ENCODE measurements at regions not wholly inside any gene's neighbourhood (a gene's known extent, or its start where the extent isn't known, plus 50 kb on each side); places are given as distances from the start of the nearest gene placed in this dataset.

DNA sequence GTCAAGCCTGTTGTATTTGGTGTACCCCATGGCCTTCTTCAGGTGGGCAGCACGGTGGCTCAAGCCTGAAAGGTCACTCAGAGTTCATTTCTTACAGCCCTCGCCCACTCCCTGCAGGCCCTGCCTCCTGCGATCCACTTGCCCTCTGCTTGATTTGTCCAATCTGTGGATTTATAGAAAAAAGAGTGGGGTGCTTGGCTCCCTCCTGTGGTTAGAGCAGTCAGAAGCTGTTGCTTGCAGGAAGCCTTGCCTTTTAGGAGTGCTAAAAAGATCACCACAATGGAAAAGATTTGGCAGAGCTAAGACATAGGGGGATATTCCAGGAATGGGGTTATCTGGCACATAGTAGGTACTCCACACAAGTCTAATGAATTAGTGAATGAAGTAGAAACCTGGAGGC, 108.0 kb upstream of the TRABD2B start:
- no peak overlapping the region for H3K4ac ChIP-seq (ENCODE audit: low read depth, low read length)
- H4K8ac ChIP-seq (ENCODE audit: low read depth in 2 of 2, low read length in 2 of 2), result no peak overlapping the region
- WGBS, 2 experiments (ENCODE audit: extremely low coverage in 2 of 2, insufficient read length in 1 of 2), result 80% methylated on average over 1 of the region's 3 CpGs; no CpG with 5 or more reads in 1 of the 2 experiments
- H4K91ac ChIP-seq (ENCODE audit: insufficient read depth, low read depth, low read length), result no peak overlapping the region
- no peak overlapping the region for H3K4me3 ChIP-seq (ENCODE audit: insufficient read depth, low read depth, low read length)
- H3K4me1 ChIP-seq (ENCODE audit: control insufficient read depth, insufficient read depth, low read length), result no peaks in the 10 kb centered on the region
- H2BK120ac ChIP-seq (ENCODE audit: low read depth, low read length), result no peak overlapping the region
- no peak overlapping the region for H2AFZ ChIP-seq (replicated peaks; ENCODE audit: low read length, poor library complexity)
- H3K4me2 ChIP-seq (ENCODE audit: low read depth, low read length), result no peak overlapping the region
- H2BK20ac ChIP-seq (ENCODE audit: low read depth, low read length), result no peak overlapping the region
- no peak overlapping the region for H3K18ac ChIP-seq (ENCODE audit: low read depth, low read length)
- H3K56ac ChIP-seq (ENCODE audit: extremely low read depth, insufficient read depth, low read length), result no peak overlapping the region
- BruUV-seq (replicated peaks), result no TSS peak
- no peaks in the 10 kb centered on the region for H3K79me1 ChIP-seq (ENCODE audit: low read depth in 1 of 2, low read length in 2 of 2)
- H3K36me3 ChIP-seq (ENCODE audit: control insufficient read depth, insufficient read depth, low read length), result no peaks in the 10 kb centered on the region
- no peak overlapping the region for H2BK5ac ChIP-seq (ENCODE audit: low read depth, low read length, poor library complexity, severe bottlenecking)
- no peak overlapping the region for H4K5ac ChIP-seq (ENCODE audit: low read depth, low read length)
- H3K9ac ChIP-seq (ENCODE audit: low read depth, low read length), result no peak overlapping the region
- ChIA-PET POLR2A (ENCODE audit: unreplicated experiment) (no interaction called here), CTCF (no interaction called here)
- ATAC-seq (ENCODE audit: low read depth), result no peak
- no peak overlapping the region for H2AK5ac ChIP-seq (ENCODE audit: low read depth, low read length)
- no peak overlapping the region for H2BK15ac ChIP-seq (ENCODE audit: low read depth, low read length)
- dilution Hi-C loops (cut with HindIII; ENCODE audit: low sequenced_read_pairs, unreplicated experiment), result no loop called here
- no peaks in the 10 kb centered on the region for H3K9me3 ChIP-seq (ENCODE audit: control insufficient read depth, insufficient read depth, low read length)
- H3K27me3 ChIP-seq (ENCODE audit: control insufficient read depth, insufficient read depth, low read length), result no peaks in the 10 kb centered on the region
- in situ Hi-C loops (cut with MboI; ENCODE audit: low sequenced_read_pairs), result loop anchor here (10.0 to 25.0 kb wide), 3 partner anchors 100 to 582 kb away; no protein-coding TSS in a partner anchor
- no peak overlapping the region for H2AK9ac ChIP-seq (replicated peaks; ENCODE audit: low read depth, low read length, poor library complexity)
- no peak overlapping the region for H3K14ac ChIP-seq (replicated peaks; ENCODE audit: low read depth, low read length)
- H3K27ac ChIP-seq (ENCODE audit: insufficient read depth, low read length), result no peak overlapping the region
- no peak for DNase-seq
- no peaks in the 10 kb centered on the region for H3K9me1 ChIP-seq (ENCODE audit: insufficient read depth, low read length)
- H3K23ac ChIP-seq (ENCODE audit: low read depth, low read length), result no peak overlapping the region
- intact Hi-C loops (cut with micrococcal nuclease), result no loop called here
- H4K20me1 ChIP-seq (ENCODE audit: insufficient read depth, low read length), result no peaks in the 10 kb centered on the region
- TF ChIP-seq RFX5 (IDR thresholded peaks at IDR 0.05; ENCODE audit: low read depth, low read length), result no peak
- no peak for TF ChIP-seq MXI1 (IDR thresholded peaks at IDR 0.05; ENCODE audit: borderline replicate concordance, low read depth, low read length)
- TF ChIP-seq, protein P1, sequence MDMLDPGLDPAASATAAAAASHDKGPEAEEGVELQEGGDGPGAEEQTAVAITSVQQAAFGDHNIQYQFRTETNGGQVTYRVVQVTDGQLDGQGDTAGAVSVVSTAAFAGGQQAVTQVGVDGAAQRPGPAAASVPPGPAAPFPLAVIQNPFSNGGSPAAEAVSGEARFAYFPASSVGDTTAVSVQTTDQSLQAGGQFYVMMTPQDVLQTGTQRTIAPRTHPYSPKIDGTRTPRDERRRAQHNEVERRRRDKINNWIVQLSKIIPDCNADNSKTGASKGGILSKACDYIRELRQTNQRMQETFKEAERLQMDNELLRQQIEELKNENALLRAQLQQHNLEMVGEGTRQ (IDR thresholded peaks at IDR 0.05; ENCODE audit: low read depth, low read length), result no peak
- TF ChIP-seq NFE2L2 (IDR thresholded peaks at IDR 0.05; ENCODE audit: low read depth, low read length), result no peak
- no peak for TF ChIP-seq CEBPB (IDR thresholded peaks at IDR 0.05; ENCODE audit: low read depth, low read length)
- TF ChIP-seq RCOR1 (IDR thresholded peaks at IDR 0.05; ENCODE audit: insufficient replicate concordance, low read length), result no peak
- no peak for TF ChIP-seq POLR2A (IDR thresholded peaks at IDR 0.05; ENCODE audit: low read depth, low read length)
- TF ChIP-seq, protein P2, sequence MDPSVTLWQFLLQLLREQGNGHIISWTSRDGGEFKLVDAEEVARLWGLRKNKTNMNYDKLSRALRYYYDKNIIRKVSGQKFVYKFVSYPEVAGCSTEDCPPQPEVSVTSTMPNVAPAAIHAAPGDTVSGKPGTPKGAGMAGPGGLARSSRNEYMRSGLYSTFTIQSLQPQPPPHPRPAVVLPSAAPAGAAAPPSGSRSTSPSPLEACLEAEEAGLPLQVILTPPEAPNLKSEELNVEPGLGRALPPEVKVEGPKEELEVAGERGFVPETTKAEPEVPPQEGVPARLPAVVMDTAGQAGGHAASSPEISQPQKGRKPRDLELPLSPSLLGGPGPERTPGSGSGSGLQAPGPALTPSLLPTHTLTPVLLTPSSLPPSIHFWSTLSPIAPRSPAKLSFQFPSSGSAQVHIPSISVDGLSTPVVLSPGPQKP (IDR thresholded peaks at IDR 0.05; ENCODE audit: borderline replicate concordance, low read depth, low read length), result no peak
- no peak for TF ChIP-seq FOS (IDR thresholded peaks at IDR 0.05; ENCODE audit: low read depth, low read length)
- TF ChIP-seq, protein P3, sequence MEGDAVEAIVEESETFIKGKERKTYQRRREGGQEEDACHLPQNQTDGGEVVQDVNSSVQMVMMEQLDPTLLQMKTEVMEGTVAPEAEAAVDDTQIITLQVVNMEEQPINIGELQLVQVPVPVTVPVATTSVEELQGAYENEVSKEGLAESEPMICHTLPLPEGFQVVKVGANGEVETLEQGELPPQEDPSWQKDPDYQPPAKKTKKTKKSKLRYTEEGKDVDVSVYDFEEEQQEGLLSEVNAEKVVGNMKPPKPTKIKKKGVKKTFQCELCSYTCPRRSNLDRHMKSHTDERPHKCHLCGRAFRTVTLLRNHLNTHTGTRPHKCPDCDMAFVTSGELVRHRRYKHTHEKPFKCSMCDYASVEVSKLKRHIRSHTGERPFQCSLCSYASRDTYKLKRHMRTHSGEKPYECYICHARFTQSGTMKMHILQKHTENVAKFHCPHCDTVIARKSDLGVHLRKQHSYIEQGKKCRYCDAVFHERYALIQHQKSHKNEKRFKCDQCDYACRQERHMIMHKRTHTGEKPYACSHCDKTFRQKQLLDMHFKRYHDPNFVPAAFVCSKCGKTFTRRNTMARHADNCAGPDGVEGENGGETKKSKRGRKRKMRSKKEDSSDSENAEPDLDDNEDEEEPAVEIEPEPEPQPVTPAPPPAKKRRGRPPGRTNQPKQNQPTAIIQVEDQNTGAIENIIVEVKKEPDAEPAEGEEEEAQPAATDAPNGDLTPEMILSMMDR (conservative IDR thresholded peaks at IDR 0.05; ENCODE audit: low read depth, low read length), result no peak
- TF ChIP-seq MAZ (IDR thresholded peaks at IDR 0.05; ENCODE audit: borderline replicate concordance, low read depth, low read length), result no peak
- TF ChIP-seq BHLHE40 (IDR thresholded peaks at IDR 0.05; ENCODE audit: low read depth, low read length), result no peak
- no peak for TF ChIP-seq CHD1 (IDR thresholded peaks at IDR 0.05; ENCODE audit: low read depth, low read length)
- TF ChIP-seq MAFK (IDR thresholded peaks at IDR 0.05; ENCODE audit: low read depth, low read length), result no peak
- no peak for TF ChIP-seq SMC3 (IDR thresholded peaks at IDR 0.05; ENCODE audit: low read depth, low read length)
- no peak for TF ChIP-seq RAD21 (IDR thresholded peaks at IDR 0.05; ENCODE audit: low read length)

Measured in IMR-90 (cell line).